ENCODE measurements at regions not wholly inside any gene's neighbourhood (a gene's known extent, or its start where the extent isn't known, plus 50 kb on each side); places are given as distances from the start of the nearest gene placed in this dataset.

DNA sequence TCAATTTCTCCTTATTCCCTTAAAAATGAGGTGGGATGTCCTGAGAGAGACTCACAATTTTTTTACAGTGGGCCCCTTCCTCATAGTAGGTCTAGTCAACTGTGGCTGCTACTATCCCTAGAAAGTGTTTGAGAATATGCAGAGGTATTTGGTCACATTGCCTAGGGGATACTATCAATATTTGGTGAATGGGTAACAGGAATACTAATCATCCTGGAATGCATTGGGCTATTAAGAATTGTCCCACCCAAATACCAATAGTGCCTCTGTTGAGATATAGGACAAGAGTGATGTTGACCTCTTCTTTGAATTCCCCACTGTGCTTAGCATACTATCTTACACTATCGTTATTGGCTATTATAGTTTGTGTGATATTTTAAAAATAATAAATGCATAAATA is 389.4 kb downstream of the DIPK2A start:
- H3K4me3 Mint-ChIP-seq: no peak overlapping the region
- no peaks in the 10 kb centered on the region for H3K4me1 Mint-ChIP-seq (ENCODE audit: low read depth in 2 of 2)
- no peak overlapping the region for H3K27ac Mint-ChIP-seq
- H3K36me3 Mint-ChIP-seq (ENCODE audit: insufficient read depth): no peaks in the 10 kb centered on the region
- H3K27me3 Mint-ChIP-seq: no peaks in the 10 kb centered on the region
- no peak for DNase-seq
- H3K9me3 Mint-ChIP-seq: peaks cover 3 to 6% of the 10 kb centered on the region in 2 donors
- no peak for ATAC-seq (replicated peaks)

DNA sequence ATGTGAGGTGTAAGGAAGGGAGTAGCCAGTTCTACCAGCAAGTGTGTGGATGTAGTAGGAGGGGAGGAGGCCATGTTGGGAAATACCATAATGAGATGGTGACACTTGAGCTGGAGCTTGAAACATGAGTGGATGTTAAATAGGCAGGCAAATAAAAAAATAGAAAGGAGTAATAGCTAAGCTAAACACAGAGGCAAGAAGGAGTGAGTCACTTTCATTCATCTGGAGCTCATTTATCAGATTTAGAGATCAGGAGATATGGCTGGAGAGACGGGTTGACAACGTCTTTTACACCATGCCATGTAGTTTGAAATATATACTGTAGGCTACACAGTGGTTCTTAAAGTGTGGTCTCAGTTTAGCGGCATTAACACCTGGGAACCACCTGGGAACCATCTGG is 390.5 kb downstream of the DIPK2A start:
- Mint-ChIP-seq H3K27me3 (no peaks in the 10 kb centered on the region), H3K4me1 (ENCODE audit: low read depth in 2 of 2) (no peaks in the 10 kb centered on the region), H3K9me3 (peaks cover 5 to 6% of the 10 kb centered on the region in 2 donors), H3K27ac (no peak overlapping the region), H3K4me3 (no peak overlapping the region), H3K36me3 (ENCODE audit: insufficient read depth) (no peaks in the 10 kb centered on the region)
- DNase-seq (no peak), ATAC-seq (replicated peaks) (no peak)

DNA sequence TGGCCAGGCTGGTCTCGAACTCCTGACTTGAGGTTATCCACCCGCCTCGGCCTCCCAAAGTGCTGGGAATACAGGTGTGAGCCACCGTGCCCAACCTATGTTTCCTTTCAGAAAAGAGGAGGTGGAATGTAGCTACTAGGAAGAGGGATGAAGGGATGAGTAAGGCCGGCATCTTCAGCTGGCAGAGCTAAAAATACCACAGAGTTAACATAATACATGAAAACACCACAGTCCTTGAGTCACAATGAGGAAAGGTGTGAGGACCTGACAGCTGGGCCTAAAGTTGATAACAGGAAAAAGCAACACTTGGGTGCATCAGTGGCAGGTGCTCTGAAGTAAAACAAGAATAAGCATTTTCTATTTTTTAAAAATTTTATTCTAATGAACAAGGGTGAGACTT is 392.2 kb downstream of the DIPK2A start:
- no peak for DNase-seq
- no peaks in the 10 kb centered on the region for H3K4me1 Mint-ChIP-seq (ENCODE audit: low read depth in 2 of 2)
- no peak overlapping the region for H3K27ac Mint-ChIP-seq
- no peak overlapping the region for H3K4me3 Mint-ChIP-seq
- no peaks in the 10 kb centered on the region for H3K27me3 Mint-ChIP-seq
- ATAC-seq (replicated peaks): no peak
- H3K36me3 Mint-ChIP-seq (ENCODE audit: insufficient read depth): no peaks in the 10 kb centered on the region
- peaks cover 9 to 14% of the 10 kb centered on the region in 2 donors for H3K9me3 Mint-ChIP-seq

DNA sequence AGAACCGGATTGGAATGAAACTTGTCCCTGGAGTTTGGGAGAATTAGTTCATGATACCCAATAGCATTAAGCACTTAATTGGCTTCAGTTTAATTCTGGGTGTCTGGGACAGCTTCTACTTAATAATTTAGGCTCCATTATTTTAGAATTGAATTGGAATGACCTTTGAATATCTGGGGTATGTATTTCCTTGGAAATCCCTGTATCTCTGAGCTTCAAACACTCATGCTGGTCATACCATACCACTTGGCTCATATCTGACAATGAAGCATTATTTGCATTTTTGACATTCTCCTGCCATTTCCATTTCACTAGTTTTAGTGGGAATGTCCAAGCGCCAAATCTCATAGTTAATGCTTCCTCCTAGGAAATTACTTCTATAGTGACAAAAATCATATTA is 393.1 kb downstream of the DIPK2A start:
- H3K27ac Mint-ChIP-seq: no peak overlapping the region
- no peaks in the 10 kb centered on the region for H3K27me3 Mint-ChIP-seq
- no peaks in the 10 kb centered on the region for H3K4me1 Mint-ChIP-seq (ENCODE audit: low read depth in 2 of 2)
- ATAC-seq (replicated peaks): no peak
- H3K36me3 Mint-ChIP-seq (ENCODE audit: insufficient read depth): no peaks in the 10 kb centered on the region
- peaks cover 13 to 14% of the 10 kb centered on the region in 2 donors for H3K9me3 Mint-ChIP-seq
- no peak overlapping the region for H3K4me3 Mint-ChIP-seq
- DNase-seq: no peak

DNA sequence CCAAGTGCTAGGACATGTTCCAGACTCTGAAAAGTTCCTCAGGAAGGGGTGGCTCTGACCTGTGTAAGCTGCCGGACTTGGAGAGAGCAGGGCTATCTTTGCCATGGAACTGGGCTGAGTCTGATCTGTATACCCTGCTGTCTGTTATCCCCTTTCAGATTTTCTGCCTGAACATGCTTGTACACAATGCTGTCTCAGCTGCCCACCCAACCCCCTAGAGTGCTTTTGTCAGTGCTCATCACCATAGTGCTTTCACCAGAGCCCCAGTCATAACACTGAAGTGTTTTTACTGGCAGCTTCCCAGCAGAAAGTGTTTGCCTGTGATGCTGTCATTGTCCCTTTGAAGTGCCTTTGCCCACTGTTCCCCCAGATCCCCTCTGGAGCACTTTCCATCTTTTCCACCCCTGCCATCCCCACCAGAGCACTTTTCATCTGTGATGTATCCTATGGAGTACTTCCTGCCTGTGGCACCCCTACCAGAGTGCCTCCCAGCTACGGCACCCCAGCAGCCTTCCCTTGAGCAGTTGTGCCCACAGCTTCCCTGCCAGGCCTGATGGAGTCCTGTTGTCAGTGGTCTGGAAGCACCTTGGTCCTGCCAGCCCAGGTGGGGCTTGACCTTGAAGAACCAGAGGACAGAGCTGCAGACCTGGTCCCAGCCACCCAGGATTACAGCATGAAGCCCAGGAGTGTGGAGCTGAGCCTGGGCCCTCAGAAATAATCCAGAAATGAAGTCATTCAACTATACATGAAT is 397.7 kb downstream of the DIPK2A start:
- H3K27ac Mint-ChIP-seq: no peak overlapping the region
- H3K4me3 Mint-ChIP-seq: no peak overlapping the region
- no peaks in the 10 kb centered on the region for H3K4me1 Mint-ChIP-seq (ENCODE audit: low read depth in 2 of 2)
- peaks cover 13 to 18% of the 10 kb centered on the region in 2 donors for H3K9me3 Mint-ChIP-seq
- H3K36me3 Mint-ChIP-seq (ENCODE audit: insufficient read depth): no peaks in the 10 kb centered on the region
- no peak for ATAC-seq (replicated peaks)
- no peak for DNase-seq
- H3K27me3 Mint-ChIP-seq: no peaks in the 10 kb centered on the region

DNA sequence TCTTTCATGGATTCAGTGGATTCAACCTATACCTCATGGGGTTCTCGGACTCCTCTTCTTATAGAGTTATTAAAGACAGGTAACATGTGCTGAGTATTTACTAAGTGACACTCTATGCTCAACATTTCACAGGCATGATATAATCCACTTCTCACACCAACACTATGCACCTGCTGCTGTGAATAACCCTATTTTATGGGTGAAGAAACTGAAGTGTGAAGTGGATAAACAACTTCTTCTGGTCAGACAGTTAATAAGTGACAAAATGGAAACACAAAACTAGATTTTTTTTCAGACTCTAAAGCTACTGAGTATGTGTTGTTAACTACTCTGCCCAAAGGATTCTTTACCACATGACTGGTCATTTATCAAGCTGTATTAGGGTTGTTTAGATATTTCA is 403.5 kb downstream of the DIPK2A start:
- Mint-ChIP-seq H3K4me1 (ENCODE audit: low read depth in 2 of 2) (no peaks in the 10 kb centered on the region), H3K27me3 (no peaks in the 10 kb centered on the region), H3K36me3 (ENCODE audit: insufficient read depth) (no peaks in the 10 kb centered on the region), H3K27ac (no peak overlapping the region), H3K4me3 (no peak overlapping the region), H3K9me3 (peaks cover 0 to 19% of the 10 kb centered on the region in 2 donors)
- no peak for ATAC-seq (replicated peaks)
- no peak for DNase-seq

DNA sequence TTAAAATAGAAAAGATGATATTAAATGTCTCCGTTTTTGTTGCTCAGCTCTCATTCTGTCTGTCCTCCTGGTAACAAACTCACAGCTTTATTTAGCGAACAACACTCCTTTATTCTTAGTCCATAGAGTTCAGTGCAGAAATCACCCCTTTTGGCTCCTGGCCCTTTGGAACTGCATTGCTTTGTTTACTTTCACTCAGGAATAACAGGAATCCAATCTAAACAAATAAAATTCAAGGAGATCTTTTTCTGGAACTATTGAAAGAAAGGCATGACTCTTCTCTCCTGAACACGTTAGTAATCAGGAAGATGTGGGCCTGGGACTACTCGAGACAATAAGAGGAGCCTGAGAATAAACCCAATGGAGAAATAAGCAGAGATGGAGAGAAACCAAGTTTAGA is 409.2 kb downstream of the DIPK2A start:
- no peaks in the 10 kb centered on the region for H3K36me3 Mint-ChIP-seq (ENCODE audit: insufficient read depth)
- H3K4me3 Mint-ChIP-seq: no peak overlapping the region
- DNase-seq: no peak
- ATAC-seq (replicated peaks): no peak
- H3K27ac Mint-ChIP-seq: no peak overlapping the region
- peaks cover 0 to 9% of the 10 kb centered on the region in 2 donors for H3K9me3 Mint-ChIP-seq
- H3K4me1 Mint-ChIP-seq (ENCODE audit: low read depth in 2 of 2): no peaks in the 10 kb centered on the region
- no peaks in the 10 kb centered on the region for H3K27me3 Mint-ChIP-seq

DNA sequence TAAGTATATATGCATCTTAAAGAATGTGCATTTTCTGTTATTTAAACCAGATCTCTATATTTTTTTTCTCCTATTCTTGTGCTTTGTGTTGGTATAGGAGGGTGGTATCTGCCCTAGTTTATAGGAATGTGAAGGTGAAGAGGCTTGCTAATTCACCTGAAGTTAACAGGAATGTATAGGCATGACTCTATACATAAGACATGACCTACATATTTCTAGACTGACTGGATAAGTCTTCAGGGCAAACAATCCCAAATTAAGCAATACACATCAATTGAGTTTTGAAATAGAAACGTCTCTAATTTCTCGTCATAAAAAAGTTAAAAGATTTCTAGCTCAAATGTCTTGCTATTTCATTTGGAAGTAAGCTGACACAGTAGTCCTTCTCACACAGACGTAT is 410.0 kb downstream of the DIPK2A start:
- H3K4me1 Mint-ChIP-seq (ENCODE audit: low read depth in 2 of 2): no peaks in the 10 kb centered on the region

DNA sequence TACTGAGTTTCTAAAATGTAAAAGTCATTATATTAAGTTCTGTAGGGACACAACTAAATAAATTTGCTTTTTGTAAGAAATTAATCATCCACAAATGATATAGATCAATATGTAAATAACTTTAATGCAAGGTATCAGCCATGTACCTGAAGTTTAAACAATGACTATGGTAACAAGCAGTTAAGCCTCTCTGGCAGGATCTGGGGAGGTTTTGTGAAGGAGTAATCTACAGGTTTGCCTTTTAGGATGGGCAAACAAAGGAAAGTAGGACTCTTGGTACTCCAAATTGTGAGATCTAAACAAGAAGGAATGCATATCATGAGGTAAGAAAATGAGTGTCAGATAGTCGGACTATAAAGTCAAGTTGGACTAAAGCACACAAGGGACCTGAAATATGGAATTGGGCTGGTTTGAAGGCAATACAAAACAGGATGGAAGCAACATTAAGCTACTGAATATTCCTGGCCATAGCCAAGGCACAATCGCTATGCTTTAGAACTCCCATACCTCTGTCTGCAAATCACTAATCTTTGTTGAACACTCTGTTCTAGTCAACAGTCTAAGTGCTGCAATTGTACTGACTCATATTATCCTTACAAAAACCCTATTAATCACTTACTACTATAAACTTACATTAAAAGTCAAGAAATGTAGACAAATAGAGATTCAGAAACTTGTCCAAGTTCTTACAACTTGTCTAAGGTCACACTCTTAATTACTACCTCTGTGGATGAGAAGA is 412.8 kb downstream of the DIPK2A start:
- no peak overlapping the region for H3K27ac Mint-ChIP-seq
- H3K27me3 Mint-ChIP-seq: no peaks in the 10 kb centered on the region
- DNase-seq (no peak), ATAC-seq (replicated peaks) (no peak)
- H3K36me3 Mint-ChIP-seq (ENCODE audit: insufficient read depth): no peaks in the 10 kb centered on the region
- H3K9me3 Mint-ChIP-seq: no peaks in the 10 kb centered on the region
- H3K4me1 Mint-ChIP-seq (ENCODE audit: low read depth in 2 of 2): no peaks in the 10 kb centered on the region
- H3K4me3 Mint-ChIP-seq: no peak overlapping the region

More for the DNA sequence above, 410.0 kb downstream of the DIPK2A start:
- ATAC-seq (replicated peaks) (no peak), DNase-seq (no peak)
- Mint-ChIP-seq H3K27ac (no peak overlapping the region), H3K4me3 (no peak overlapping the region), H3K9me3 (peaks cover 0 to 9% of the 10 kb centered on the region in 2 donors), H3K36me3 (ENCODE audit: insufficient read depth) (no peaks in the 10 kb centered on the region), H3K27me3 (no peaks in the 10 kb centered on the region)

DNA sequence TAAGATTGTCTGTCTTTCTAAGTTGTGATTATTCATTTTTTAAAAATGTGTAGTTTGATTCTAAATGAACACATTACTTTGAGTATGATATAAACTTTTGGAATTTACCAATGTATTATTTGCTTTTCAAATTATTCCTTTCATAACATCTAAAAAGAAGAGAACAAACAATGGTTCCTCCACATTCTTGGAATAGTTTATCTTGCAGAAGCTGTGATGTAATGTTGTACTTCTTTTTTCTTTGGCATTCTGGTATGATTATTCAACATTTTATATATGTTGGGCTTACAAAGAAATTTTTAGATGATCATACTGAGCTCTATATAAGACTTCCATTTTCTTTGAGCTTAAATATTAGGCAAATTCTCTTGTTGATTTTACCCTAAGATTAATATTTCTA is 419.2 kb downstream of the DIPK2A start:
- Mint-ChIP-seq H3K4me3 (no peak overlapping the region), H3K9me3 (no peaks in the 10 kb centered on the region), H3K27me3 (no peaks in the 10 kb centered on the region), H3K4me1 (ENCODE audit: low read depth in 2 of 2) (no peaks in the 10 kb centered on the region), H3K36me3 (ENCODE audit: insufficient read depth) (no peaks in the 10 kb centered on the region), H3K27ac (no peak overlapping the region)
- ATAC-seq (replicated peaks): no peak
- no peak for DNase-seq

DNA sequence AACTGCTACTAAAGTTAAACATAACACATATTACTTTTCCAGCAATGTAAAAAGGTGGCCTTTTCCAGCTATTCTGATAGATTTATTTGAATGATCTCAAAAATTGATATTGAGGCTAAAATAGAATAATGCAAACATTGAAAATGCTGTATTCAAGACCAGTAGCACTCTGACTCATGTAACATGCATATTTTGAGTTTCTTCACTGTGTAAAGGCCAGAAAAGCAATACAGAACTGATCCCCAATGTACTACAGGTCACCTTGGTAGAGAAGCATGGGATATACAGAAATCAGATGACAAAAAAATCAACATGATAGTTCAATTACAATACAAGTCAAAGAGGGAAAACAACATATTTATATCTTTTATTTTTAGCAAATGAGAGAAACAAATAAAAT is 419.6 kb downstream of the DIPK2A start:
- H3K9me3 Mint-ChIP-seq: no peaks in the 10 kb centered on the region
- ATAC-seq (replicated peaks) (no peak), DNase-seq (no peak)
- H3K4me1 Mint-ChIP-seq (ENCODE audit: low read depth in 2 of 2): no peaks in the 10 kb centered on the region
- H3K36me3 Mint-ChIP-seq (ENCODE audit: insufficient read depth): no peaks in the 10 kb centered on the region
- no peak overlapping the region for H3K27ac Mint-ChIP-seq
- H3K27me3 Mint-ChIP-seq: no peaks in the 10 kb centered on the region
- no peak overlapping the region for H3K4me3 Mint-ChIP-seq

DNA sequence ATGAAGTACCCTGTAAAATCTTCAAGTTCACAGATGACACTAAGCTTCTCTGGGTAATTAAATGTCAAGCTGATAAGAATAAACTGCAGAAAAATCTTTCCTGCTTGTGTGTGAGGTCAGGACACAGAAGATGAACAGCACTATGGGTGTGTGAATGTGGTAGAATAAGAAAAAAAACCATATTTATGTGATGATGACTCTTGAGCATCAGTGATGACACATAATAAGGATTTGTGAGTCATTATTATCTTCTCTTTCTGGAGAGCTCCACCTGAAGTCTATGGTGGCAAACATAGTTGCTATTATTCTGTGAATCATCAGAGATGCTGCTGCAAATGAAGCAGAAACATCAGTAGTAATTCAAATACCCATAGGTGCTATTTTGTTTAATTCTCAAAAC is 422.4 kb downstream of the DIPK2A start:
- no peak overlapping the region for H3K4me3 Mint-ChIP-seq
- H3K27ac Mint-ChIP-seq: no peak overlapping the region
- no peaks in the 10 kb centered on the region for H3K4me1 Mint-ChIP-seq (ENCODE audit: low read depth in 2 of 2)
- ATAC-seq (replicated peaks): no peak
- peaks cover 0 to 5% of the 10 kb centered on the region in 2 donors for H3K9me3 Mint-ChIP-seq
- no peaks in the 10 kb centered on the region for H3K27me3 Mint-ChIP-seq
- no peak for DNase-seq
- no peaks in the 10 kb centered on the region for H3K36me3 Mint-ChIP-seq (ENCODE audit: insufficient read depth)

DNA sequence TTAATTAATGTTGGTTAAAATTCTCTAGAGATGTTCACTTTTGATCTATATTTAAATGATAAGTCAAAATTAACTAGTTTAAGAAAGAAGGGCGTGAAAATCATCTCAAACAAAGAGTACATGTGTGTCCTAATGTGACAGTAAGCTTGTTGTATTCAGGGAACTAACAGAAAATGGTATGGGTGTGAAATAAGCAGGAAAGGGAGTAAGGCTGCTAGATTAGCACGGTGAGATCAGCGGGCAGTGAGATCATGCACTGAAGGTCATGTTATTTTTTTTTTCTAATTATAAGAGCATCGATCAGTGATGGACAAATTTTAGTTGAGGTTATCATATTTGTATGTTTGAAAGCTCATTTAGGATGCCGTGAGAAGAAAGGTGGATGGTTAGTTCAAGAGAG is 430.8 kb downstream of the DIPK2A start:
- Mint-ChIP-seq H3K9me3 (peaks cover 10 to 21% of the 10 kb centered on the region in 2 donors), H3K27ac (no peak overlapping the region), H3K36me3 (ENCODE audit: insufficient read depth) (no peaks in the 10 kb centered on the region), H3K4me3 (no peak overlapping the region), H3K27me3 (no peaks in the 10 kb centered on the region), H3K4me1 (ENCODE audit: low read depth in 2 of 2) (no peaks in the 10 kb centered on the region)
- ATAC-seq (replicated peaks): no peak
- DNase-seq: no peak

DNA sequence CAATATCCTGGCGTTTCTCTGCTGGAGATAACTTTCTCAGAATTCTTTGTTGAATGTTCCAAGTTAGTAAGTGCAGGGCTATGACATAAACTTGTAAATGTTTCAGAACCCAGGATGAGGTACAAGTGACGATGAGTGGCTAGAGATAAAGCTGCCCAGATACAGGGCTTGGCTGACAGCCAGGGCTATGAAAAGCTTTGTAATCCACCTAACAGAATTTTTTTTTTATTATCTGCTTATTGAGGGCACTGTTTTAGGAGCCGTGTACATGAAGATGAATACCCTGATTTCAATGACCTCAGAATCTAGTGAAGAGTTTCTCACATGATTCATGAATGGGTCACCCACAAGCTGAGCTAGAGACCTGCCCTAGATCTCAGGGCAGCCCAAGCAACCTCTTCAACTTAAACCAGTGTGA is 431.4 kb downstream of the DIPK2A start:
- DNase-seq (no peak), ATAC-seq (replicated peaks) (no peak)
- H3K27ac Mint-ChIP-seq: no peak overlapping the region
- H3K36me3 Mint-ChIP-seq (ENCODE audit: insufficient read depth): no peaks in the 10 kb centered on the region
- no peaks in the 10 kb centered on the region for H3K27me3 Mint-ChIP-seq
- no peak overlapping the region for H3K4me3 Mint-ChIP-seq
- peaks cover 9 to 21% of the 10 kb centered on the region in 2 donors for H3K9me3 Mint-ChIP-seq
- no peaks in the 10 kb centered on the region for H3K4me1 Mint-ChIP-seq (ENCODE audit: low read depth in 2 of 2)
